RWPE2 (cell line): ENCODE measurements at regions not wholly inside any gene's neighbourhood (a gene's known extent, or its start where the extent isn't known, plus 50 kb on each side); places are given as distances from the start of the nearest gene placed in this dataset.
"Not testable (repeated sequence)": the region's sequence is repeated elsewhere in the genome, so short reads cannot be mapped to it uniquely, and the experiment has no call there.

Experiments
- ATAC-seq: fragments of 200-7000 bp; cut with Tn5 transposase; 3 replicates; pipeline ENCODE4 v1.9.1; 2021; ENCODE audit warnings: low read depth
- DNase-seq: peaks from one replicate; pipeline ENCODE4 v3.0.0-alpha.2; 2020; ENCODE audit warnings: low spot score
- H3K27ac ChIP-seq: fragments of 450-650 bp; 2 replicates; pipeline ENCODE4 v1.5.1; 2017; ENCODE audit warnings: mild to moderate bottlenecking; ENCODE audit not compliant: poor library complexity, severe bottlenecking
- H3K27me3 ChIP-seq: fragments of 250-450 bp; sonication (Bioruptor Pico); 2 replicates; pipeline ENCODE4 v1.5.1; 2021; ENCODE audit warnings: mild to moderate bottlenecking, moderate library complexity; ENCODE audit not compliant: insufficient read depth, poor library complexity, severe bottlenecking
- H3K36me3 ChIP-seq: fragments of 250-450 bp; sonication (Bioruptor Pico); 2 replicates; pipeline ENCODE4 v1.5.1; 2020; ENCODE audit warnings: low read depth, mild to moderate bottlenecking, moderate library complexity
- H3K4me1 ChIP-seq: fragments of 250-450 bp; sonication (Bioruptor Pico); 2 replicates; pipeline ENCODE4 v1.5.1; 2021; ENCODE audit warnings: mild to moderate bottlenecking, moderate library complexity; ENCODE audit not compliant: insufficient read depth, poor library complexity, severe bottlenecking
- H3K4me3 ChIP-seq: fragments of 250-450 bp; sonication (Bioruptor Pico); 2 replicates; pipeline ENCODE4 v1.5.1; 2021; ENCODE audit warnings: mild to moderate bottlenecking, moderate library complexity; ENCODE audit not compliant: severe bottlenecking
- H3K9me3 ChIP-seq: fragments of 250-450 bp; sonication (Bioruptor Pico); 2 replicates; pipeline ENCODE4 v1.5.1; 2021; ENCODE audit warnings: mild to moderate bottlenecking, moderate library complexity; ENCODE audit not compliant: severe bottlenecking
- TF ChIP-seq, protein P1 (sequence below): fragments of 450-650 bp; IDR thresholded peaks from one replicate; pipeline ENCODE4 v1.5.1; 2017; ENCODE audit warnings: mild to moderate bottlenecking, moderate library complexity; ENCODE audit not compliant: poor library complexity, severe bottlenecking

DNA sequence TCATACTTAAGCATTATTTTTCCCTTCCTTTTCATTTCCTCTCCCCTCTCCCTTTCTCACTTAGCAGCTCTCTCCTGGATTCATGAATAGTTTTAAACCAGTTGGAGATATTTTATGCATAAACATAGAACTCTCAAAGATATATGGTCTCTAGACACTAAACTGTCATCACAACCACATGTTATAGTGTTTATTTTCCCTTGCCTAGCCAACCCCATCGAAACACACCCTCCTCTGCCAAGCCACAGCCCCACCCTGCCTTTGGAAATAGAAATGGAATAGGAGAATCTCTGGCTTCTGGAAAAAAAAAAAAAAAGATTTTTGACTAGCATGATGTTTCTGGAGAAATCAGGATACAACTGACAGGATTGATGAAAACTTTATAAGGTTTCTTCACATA lies 64.8 kb upstream of the RBPJ start:
- no peaks in the 10 kb centered on the region for H3K4me1 ChIP-seq
- H3K9me3 ChIP-seq, result no peaks in the 10 kb centered on the region
- no peak overlapping the region for H3K27ac ChIP-seq
- no peaks in the 10 kb centered on the region for H3K36me3 ChIP-seq
- DNase-seq (no peak), ATAC-seq (no peak)
- TF ChIP-seq, protein P1, sequence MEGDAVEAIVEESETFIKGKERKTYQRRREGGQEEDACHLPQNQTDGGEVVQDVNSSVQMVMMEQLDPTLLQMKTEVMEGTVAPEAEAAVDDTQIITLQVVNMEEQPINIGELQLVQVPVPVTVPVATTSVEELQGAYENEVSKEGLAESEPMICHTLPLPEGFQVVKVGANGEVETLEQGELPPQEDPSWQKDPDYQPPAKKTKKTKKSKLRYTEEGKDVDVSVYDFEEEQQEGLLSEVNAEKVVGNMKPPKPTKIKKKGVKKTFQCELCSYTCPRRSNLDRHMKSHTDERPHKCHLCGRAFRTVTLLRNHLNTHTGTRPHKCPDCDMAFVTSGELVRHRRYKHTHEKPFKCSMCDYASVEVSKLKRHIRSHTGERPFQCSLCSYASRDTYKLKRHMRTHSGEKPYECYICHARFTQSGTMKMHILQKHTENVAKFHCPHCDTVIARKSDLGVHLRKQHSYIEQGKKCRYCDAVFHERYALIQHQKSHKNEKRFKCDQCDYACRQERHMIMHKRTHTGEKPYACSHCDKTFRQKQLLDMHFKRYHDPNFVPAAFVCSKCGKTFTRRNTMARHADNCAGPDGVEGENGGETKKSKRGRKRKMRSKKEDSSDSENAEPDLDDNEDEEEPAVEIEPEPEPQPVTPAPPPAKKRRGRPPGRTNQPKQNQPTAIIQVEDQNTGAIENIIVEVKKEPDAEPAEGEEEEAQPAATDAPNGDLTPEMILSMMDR, result no peak
- H3K27me3 ChIP-seq, result no peaks in the 10 kb centered on the region
- H3K4me3 ChIP-seq, result no peak overlapping the region

DNA sequence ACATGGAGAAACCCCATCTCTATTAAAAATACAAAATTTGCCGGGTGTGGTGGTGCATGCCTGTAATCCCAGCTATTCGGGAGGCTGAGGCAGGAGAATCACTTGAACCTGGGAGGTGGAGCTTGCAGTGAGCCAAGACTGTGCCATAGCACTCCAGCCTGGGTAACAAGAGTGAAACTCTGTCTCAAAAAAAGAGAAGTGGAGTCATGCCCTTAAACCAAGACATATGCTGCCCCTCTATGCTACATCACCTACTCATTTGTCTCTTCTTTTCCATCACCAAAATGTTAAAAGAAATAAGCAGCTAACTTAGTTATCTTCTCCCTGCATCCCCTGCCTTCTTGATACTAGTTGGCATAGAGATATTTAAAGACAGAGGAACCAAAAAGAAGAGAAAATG lies 63.4 kb upstream of the RBPJ start:
- H3K36me3 ChIP-seq, result not testable (repeated sequence)

DNA sequence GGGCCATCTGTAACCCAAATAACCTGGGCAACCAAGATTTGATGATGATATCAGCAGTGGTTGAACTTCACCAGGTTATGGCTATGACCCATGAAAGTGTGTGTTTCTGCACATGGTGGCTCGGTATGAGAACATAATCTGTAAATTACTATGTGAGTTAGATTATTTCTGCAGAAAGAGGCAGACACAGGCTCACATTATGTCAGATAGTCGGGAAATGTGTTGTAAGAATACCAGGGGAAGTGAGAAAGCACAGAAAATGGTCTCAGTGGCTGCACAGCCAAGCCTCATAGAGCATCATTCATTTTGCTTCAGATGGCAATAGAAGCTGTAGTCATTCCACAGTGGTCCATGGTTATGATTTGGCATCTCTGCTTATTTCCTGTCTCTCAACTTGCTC lies 63.0 kb upstream of the RBPJ start:
- no peak overlapping the region for H3K27ac ChIP-seq
- TF ChIP-seq, protein P1, result no peak
- ATAC-seq, result no peak
- H3K9me3 ChIP-seq, result no peaks in the 10 kb centered on the region
- H3K4me3 ChIP-seq, result no peak overlapping the region
- H3K4me1 ChIP-seq, result no peaks in the 10 kb centered on the region
- no peaks in the 10 kb centered on the region for H3K27me3 ChIP-seq
- H3K36me3 ChIP-seq, result no peaks in the 10 kb centered on the region
- no peak for DNase-seq

More for the DNA sequence above, 63.4 kb upstream of the RBPJ start:
- ATAC-seq, H3K27ac ChIP-seq, H3K27me3 ChIP-seq, H3K4me3 ChIP-seq, DNase-seq, H3K9me3 ChIP-seq, H3K4me1 ChIP-seq: not testable (repeated sequence)

DNA sequence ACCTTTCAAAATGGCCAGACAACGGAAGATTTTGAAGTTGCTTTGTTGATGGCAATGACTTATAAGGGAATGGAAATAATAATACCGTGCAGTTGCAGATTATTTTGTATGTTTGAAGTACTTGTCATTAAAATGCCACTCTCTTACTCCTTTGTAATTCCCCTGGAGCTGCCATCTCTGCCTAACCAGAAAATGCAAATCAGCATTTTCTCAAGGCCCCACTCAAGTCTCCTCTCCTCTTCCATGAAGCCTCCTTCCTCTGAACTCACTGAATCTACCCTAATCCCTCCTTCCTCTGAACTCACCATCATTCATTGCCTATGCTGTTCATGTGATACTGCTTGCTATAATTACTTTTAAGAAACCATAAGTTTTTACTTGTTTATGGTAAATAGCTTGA lies 60.2 kb upstream of the RBPJ start:
- TF ChIP-seq, protein P1, result no peak
- Histone ChIP-seq H3K27ac (no peak overlapping the region), H3K4me1 (no peaks in the 10 kb centered on the region), H3K27me3 (no peaks in the 10 kb centered on the region), H3K36me3 (no peaks in the 10 kb centered on the region), H3K9me3 (no peaks in the 10 kb centered on the region), H3K4me3 (no peak overlapping the region)
- DNase-seq (no peak), ATAC-seq (no peak)

DNA sequence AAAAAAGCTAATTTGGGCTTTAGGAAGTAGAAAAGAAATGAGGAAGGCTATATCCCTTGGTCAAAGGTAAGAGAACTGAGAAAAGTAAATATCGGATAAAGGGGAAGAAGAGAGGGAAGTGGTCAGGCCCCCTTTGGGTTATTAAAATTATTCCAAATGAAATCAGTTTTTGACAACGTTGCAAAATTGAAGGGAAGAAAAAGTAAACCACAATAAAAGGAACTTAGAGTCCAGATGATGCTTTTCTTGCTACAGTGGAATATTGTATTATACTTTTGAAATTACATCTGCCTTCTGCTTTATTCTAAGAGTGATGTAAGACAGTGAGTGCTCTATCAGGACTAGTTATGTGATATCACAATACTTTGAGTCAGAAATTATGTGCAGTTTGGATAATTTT lies 59.4 kb upstream of the RBPJ start:
- Histone ChIP-seq H3K27me3 (no peaks in the 10 kb centered on the region), H3K4me1 (no peaks in the 10 kb centered on the region), H3K4me3 (no peak overlapping the region), H3K36me3 (no peaks in the 10 kb centered on the region), H3K9me3 (no peaks in the 10 kb centered on the region), H3K27ac (no peak overlapping the region)
- DNase-seq (no peak), ATAC-seq (no peak)
- TF ChIP-seq, protein P1, result no peak
